ENCODE measurements at regions not wholly inside any gene's neighbourhood (a gene's known extent, or its start where the extent isn't known, plus 50 kb on each side); places are given as distances from the start of the nearest gene placed in this dataset.

DNA sequence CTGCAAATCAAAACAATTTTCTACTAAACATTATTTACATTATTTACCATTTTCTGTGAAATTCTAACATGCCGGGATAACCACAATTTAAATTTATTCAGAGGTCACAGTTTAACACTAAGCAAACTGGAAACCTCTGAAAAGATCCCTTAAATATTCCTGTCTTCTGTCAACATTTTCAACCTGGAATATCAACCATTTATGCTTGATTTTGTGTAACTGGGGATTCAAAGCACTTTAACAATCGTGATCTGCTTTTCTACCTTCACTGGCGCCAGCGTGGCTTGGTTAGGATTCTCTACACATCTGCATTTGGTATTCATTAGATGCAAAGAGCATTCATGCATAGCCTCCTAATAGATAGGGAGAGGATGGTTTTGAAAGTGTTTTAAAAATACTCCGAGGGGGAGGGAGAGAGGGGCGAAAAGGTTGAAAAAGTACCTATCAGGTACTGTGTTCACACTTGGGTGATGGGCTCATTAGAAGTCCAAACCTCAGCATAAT, 59.9 kb upstream of the RAB12 start:
- no peak overlapping the region for H3K9ac ChIP-seq (replicated peaks; ENCODE audit: extremely low read depth, insufficient read depth, low read length)
- H2AFZ ChIP-seq (ENCODE audit: low read depth, low read length): no peak overlapping the region
- BruUV-seq (replicated peaks): no TSS peak
- no peaks in the 10 kb centered on the region for H3K79me2 ChIP-seq (ENCODE audit: control insufficient read depth, insufficient read depth, low read length)
- DNase-seq (ENCODE audit: low read depth, low spot score) (no peak), FAIRE-seq (no peak)
- no peaks in the 10 kb centered on the region for H3K9me3 ChIP-seq (replicated peaks; ENCODE audit: control insufficient read depth, insufficient read depth, low read length)
- no peak overlapping the region for H3K4me2 ChIP-seq (ENCODE audit: insufficient read depth, low read length)
- H3K27ac ChIP-seq (ENCODE audit: insufficient read depth, low read depth, low read length): no peak overlapping the region
- POLR2A ChIA-PET: no interaction called here
- H3K36me3 ChIP-seq (ENCODE audit: control insufficient read depth in 2 of 2, extremely low read depth in 1 of 2, insufficient read depth in 2 of 2, low read length in 2 of 2): no peaks in the 10 kb centered on the region
- H3K4me3 ChIP-seq (replicated peaks in 1 of 3; ENCODE audit: insufficient read depth in 1 of 3, low read depth in 1 of 3, low read length in 3 of 3): no peak overlapping the region
- H4K20me1 ChIP-seq (replicated peaks; ENCODE audit: control insufficient read depth, extremely low read depth, insufficient read depth, low read length): no peaks in the 10 kb centered on the region
- TF ChIP-seq POLR2AphosphoS5 (IDR thresholded peaks at IDR 0.05; ENCODE audit: insufficient read depth, low read depth, low read length) (no peak), FOS (IDR thresholded peaks at IDR 0.05; ENCODE audit: borderline replicate concordance, insufficient read depth, low read length) (no peak), MYC (IDR thresholded peaks at IDR 0.05; ENCODE audit: low read depth, low read length) (no peak), EZH2 (IDR thresholded peaks at IDR 0.05; ENCODE audit: borderline replicate concordance, low read depth, low read length, severe bottlenecking) (no peak), POLR2A (IDR thresholded peaks at IDR 0.05; ENCODE audit: low read depth, low read length) (no peak), GATA2 (IDR thresholded peaks at IDR 0.05; ENCODE audit: insufficient read depth, insufficient read length, low read depth, low read length) (no peak), JUN (IDR thresholded peaks at IDR 0.05; ENCODE audit: borderline replicate concordance, insufficient read depth, insufficient read length, low read depth) (no peak)
- TF ChIP-seq, protein P1, sequence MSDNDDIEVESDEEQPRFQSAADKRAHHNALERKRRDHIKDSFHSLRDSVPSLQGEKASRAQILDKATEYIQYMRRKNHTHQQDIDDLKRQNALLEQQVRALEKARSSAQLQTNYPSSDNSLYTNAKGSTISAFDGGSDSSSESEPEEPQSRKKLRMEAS (IDR thresholded peaks at IDR 0.05; ENCODE audit: insufficient read depth, insufficient read length): no peak
- TF ChIP-seq, protein P2, sequence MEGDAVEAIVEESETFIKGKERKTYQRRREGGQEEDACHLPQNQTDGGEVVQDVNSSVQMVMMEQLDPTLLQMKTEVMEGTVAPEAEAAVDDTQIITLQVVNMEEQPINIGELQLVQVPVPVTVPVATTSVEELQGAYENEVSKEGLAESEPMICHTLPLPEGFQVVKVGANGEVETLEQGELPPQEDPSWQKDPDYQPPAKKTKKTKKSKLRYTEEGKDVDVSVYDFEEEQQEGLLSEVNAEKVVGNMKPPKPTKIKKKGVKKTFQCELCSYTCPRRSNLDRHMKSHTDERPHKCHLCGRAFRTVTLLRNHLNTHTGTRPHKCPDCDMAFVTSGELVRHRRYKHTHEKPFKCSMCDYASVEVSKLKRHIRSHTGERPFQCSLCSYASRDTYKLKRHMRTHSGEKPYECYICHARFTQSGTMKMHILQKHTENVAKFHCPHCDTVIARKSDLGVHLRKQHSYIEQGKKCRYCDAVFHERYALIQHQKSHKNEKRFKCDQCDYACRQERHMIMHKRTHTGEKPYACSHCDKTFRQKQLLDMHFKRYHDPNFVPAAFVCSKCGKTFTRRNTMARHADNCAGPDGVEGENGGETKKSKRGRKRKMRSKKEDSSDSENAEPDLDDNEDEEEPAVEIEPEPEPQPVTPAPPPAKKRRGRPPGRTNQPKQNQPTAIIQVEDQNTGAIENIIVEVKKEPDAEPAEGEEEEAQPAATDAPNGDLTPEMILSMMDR (IDR thresholded peaks at IDR 0.05; ENCODE audit: extremely low read depth in 1 of 2, insufficient read depth in 1 of 2, low read depth in 1 of 2, low read length in 2 of 2): no peak
- H3K9me1 ChIP-seq (replicated peaks; ENCODE audit: control insufficient read depth, extremely low read depth, insufficient read depth, low read length): no peaks in the 10 kb centered on the region
- no peaks in the 10 kb centered on the region for H3K4me1 ChIP-seq (ENCODE audit: control insufficient read depth, extremely low read depth, insufficient read depth, low read length)
- dilution Hi-C loops (cut with MboI; ENCODE audit: extremely low pct_ligation_motif_present, low sequenced_read_pairs): no loop called here
- CTCF ChIA-PET: no interaction called here
- intact Hi-C loops (cut with micrococcal nuclease): no loop called here
- H3K27me3 ChIP-seq (ENCODE audit: control insufficient read depth in 2 of 2, insufficient read depth in 2 of 2, low read length in 2 of 2): no peaks in the 10 kb centered on the region
